H1 (cell line): ENCODE measurements at regions not wholly inside any gene's neighbourhood (a gene's known extent, or its start where the extent isn't known, plus 50 kb on each side); places are given as distances from the start of the nearest gene placed in this dataset.

Experiments
- CHD2 ChIP-seq: IDR thresholded peaks from 2 replicates; pipeline ENCODE4 v1.6.1; 2012; ENCODE audit warnings: low read length, improper control_type of control experiment
- RBBP5 ChIP-seq: IDR thresholded peaks from 2 replicates; pipeline ENCODE4 v1.7.1; 2012; ENCODE audit warnings: low read depth, mild to moderate bottlenecking, inconsistent platforms, low read length, moderate library complexity, borderline replicate concordance
- YY1 ChIP-seq: IDR thresholded peaks from 2 replicates; pipeline ENCODE4 v1.6.1; 2011; ENCODE audit warnings: low read depth, mild to moderate bottlenecking, low read length

- TF ChIP-seq CHD2 (no peak), RBBP5 (no peak), YY1 (no peak)
These were observed 64.8 kb upstream of the SOX5 start (continued) for GRCh38 chr12:24014240-24014639.
